HepG2 (cell line): ENCODE measurements at regions not wholly inside any gene's neighbourhood (a gene's known extent, or its start where the extent isn't known, plus 50 kb on each side); places are given as distances from the start of the nearest gene placed in this dataset.

Source experiments
- ARNT ChIP-seq: fragments of 450-650 bp; IDR thresholded peaks from 2 replicates; pipeline ENCODE4 v1.6.1; 2017
- MAFG ChIP-seq: sonication (generic); formaldehyde crosslinking; IDR thresholded peaks from 2 replicates; pipeline ENCODE4 v1.5.1; 2020; ENCODE audit warnings: mild to moderate bottlenecking, missing genetic modification reagents
- TBX2 ChIP-seq: sonication (generic); formaldehyde crosslinking; IDR thresholded peaks from 2 replicates; pipeline ENCODE4 v1.5.0; 2020; ENCODE audit warnings: missing genetic modification reagents, mild to moderate bottlenecking, borderline replicate concordance
- ZNF207 ChIP-seq: fragments of 450-650 bp; IDR thresholded peaks from 2 replicates; pipeline ENCODE4 v1.6.1; 2016; ENCODE audit warnings: antibody characterized with exemption, borderline replicate concordance
- ZNF318 ChIP-seq: sonication (generic); formaldehyde crosslinking; IDR thresholded peaks from 2 replicates; pipeline ENCODE4 v1.4.0; 2020; ENCODE audit warnings: mild to moderate bottlenecking, missing genetic modification reagents
- TF ChIP-seq, protein P1 (sequence below): sonication (generic); formaldehyde crosslinking; IDR thresholded peaks from 2 replicates; pipeline ENCODE4 v1.4.0; 2020; ENCODE audit warnings: missing genetic modification reagents
- TF ChIP-seq, protein P2 (sequence below): IDR thresholded peaks from 2 replicates; pipeline ENCODE4 v1.6.1; 2016; ENCODE audit warnings: low read depth

GRCh38 chr18:61676773-61677434, 215.9 kb downstream of the RNF152 start:
- TF ChIP-seq MAFG (CRISPR knock-in tag): no peak
- no peak for TF ChIP-seq ZNF318 (CRISPR knock-in tag)
- no peak for TF ChIP-seq TBX2 (CRISPR knock-in tag)
- TF ChIP-seq, protein P1, sequence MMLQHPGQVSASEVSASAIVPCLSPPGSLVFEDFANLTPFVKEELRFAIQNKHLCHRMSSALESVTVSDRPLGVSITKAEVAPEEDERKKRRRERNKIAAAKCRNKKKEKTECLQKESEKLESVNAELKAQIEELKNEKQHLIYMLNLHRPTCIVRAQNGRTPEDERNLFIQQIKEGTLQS: no peak
- TF ChIP-seq, protein P2, sequence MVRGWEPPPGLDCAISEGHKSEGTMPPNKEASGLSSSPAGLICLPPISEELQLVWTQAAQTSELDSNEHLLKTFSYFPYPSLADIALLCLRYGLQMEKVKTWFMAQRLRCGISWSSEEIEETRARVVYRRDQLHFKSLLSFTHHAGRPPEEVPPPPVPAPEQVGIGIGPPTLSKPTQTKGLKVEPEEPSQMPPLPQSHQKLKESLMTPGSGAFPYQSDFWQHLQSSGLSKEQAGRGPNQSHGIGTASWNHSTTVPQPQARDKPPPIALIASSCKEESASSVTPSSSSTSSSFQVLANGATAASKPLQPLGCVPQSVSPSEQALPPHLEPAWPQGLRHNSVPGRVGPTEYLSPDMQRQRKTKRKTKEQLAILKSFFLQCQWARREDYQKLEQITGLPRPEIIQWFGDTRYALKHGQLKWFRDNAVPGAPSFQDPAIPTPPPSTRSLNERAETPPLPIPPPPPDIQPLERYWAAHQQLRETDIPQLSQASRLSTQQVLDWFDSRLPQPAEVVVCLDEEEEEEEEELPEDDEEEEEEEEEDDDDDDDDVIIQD: no peak
- no peak for TF ChIP-seq ARNT
- no peak for TF ChIP-seq ZNF207
